ENCODE measurements at regions not wholly inside any gene's neighbourhood (a gene's known extent, or its start where the extent isn't known, plus 50 kb on each side); places are given as distances from the start of the nearest gene placed in this dataset.

DNA sequence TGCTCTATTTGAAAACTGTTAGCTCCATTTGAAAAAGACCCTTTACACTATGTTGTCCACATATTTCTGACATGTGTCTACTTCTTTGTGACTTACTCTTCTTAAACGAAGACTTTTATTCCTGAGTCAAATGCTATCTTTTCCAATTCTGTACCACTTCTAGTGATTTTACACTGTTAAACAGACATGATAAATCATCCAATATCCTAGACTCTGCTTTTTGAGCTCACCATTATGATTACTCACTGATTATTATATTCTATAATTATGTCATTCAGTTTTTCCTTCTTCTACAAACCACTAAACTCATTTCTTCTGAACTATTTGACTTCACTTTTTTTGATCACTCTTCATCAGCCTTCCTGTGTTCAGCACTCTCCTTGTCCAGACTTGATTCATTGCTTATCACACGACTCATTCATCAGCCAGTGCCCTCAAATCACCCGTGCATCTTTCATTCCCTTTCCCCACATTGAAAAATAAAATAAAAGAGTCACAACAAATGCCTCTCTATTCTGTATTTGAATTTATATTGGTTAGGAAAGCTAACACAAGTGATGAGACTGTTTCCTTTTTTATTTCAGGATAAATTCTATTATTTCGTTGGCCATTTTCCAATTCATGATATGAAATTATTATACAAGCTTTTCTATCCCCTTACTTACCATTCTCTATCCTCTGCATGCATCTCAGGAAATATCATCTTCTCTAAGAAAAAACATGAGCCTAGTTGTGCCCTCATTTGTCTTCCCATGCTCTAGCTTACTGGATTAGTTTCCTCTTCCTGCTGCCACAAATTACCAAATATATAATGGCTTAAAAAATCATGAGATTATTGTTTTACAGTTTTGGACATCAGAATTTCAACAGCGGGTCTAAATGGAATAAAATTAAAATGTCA, 1482.1 kb upstream of the MIR17HG start:
- Histone ChIP-seq H3K27me3 (ENCODE audit: control insufficient read depth, insufficient read depth, low read length) (no peaks in the 10 kb centered on the region), H3K9ac (no peak overlapping the region), H3K79me2 (no peaks in the 10 kb centered on the region), H2AFZ (no peak overlapping the region), H3K27ac (no peak overlapping the region), H3K9me3 (ENCODE audit: control insufficient read depth, low read length) (no peaks in the 10 kb centered on the region), H3K4me3 (ENCODE audit: low read depth, low read length) (no peak overlapping the region), H3K4me1 (no peaks in the 10 kb centered on the region), H3K4me2 (ENCODE audit: low read length) (no peak overlapping the region), H3K36me3 (ENCODE audit: control insufficient read depth, insufficient read depth, low read length) (no peaks in the 10 kb centered on the region)
- TF ChIP-seq, protein P1, sequence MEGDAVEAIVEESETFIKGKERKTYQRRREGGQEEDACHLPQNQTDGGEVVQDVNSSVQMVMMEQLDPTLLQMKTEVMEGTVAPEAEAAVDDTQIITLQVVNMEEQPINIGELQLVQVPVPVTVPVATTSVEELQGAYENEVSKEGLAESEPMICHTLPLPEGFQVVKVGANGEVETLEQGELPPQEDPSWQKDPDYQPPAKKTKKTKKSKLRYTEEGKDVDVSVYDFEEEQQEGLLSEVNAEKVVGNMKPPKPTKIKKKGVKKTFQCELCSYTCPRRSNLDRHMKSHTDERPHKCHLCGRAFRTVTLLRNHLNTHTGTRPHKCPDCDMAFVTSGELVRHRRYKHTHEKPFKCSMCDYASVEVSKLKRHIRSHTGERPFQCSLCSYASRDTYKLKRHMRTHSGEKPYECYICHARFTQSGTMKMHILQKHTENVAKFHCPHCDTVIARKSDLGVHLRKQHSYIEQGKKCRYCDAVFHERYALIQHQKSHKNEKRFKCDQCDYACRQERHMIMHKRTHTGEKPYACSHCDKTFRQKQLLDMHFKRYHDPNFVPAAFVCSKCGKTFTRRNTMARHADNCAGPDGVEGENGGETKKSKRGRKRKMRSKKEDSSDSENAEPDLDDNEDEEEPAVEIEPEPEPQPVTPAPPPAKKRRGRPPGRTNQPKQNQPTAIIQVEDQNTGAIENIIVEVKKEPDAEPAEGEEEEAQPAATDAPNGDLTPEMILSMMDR (IDR thresholded peaks at IDR 0.05): no peak

DNA sequence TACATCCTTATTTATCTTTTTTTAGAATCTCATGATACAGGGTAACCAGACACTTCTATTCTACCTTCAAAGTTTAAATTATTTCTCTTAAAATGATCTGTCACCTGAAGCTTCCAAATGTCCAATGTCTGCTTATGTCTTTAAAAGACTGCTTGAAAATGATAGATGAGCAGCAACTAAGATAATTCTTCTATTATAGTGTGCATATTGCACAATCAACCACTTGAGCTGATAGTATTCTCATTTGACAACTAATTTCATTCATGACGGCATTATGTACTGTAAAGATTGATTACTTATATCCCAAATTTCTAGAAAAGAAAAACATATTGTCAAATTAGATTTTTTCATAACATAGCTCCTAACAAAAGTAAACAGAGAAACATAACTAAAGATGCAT, 1478.2 kb upstream of the MIR17HG start:
- no peak overlapping the region for H3K9ac ChIP-seq
- H3K27ac ChIP-seq: no peak overlapping the region

DNA sequence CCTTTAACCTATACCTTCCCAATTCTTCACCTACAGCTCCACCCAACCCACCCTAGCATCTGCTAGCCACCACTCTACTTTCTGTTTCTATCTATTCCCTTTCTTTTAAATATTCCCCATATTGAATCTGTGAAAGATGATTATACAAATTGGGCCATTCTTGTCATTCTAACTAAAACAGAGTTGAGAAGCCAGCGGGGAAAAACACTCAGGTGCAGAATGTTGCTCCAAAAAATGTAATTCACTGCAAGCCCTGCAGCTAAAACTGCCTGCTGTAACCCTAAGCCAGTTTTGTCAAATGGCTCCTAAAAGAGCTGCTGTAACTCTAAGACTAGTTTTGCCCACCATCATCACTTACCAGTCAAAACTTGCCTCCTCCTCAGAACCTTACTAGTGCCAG, 1468.6 kb upstream of the MIR17HG start:
- H3K27ac ChIP-seq: no peak overlapping the region
- H3K9ac ChIP-seq: no peak overlapping the region
- no peak overlapping the region for H2AFZ ChIP-seq
- TF ChIP-seq, protein P1 (IDR thresholded peaks at IDR 0.05): no peak
- H3K4me2 ChIP-seq (ENCODE audit: low read length): no peak overlapping the region
- H3K27me3 ChIP-seq (ENCODE audit: control insufficient read depth, insufficient read depth, low read length): no peaks in the 10 kb centered on the region
- H3K36me3 ChIP-seq (ENCODE audit: control insufficient read depth, insufficient read depth, low read length): no peaks in the 10 kb centered on the region
- no peaks in the 10 kb centered on the region for H3K9me3 ChIP-seq (ENCODE audit: control insufficient read depth, low read length)
- no peaks in the 10 kb centered on the region for H3K4me1 ChIP-seq
- H3K4me3 ChIP-seq (ENCODE audit: low read depth, low read length): no peak overlapping the region
- no peaks in the 10 kb centered on the region for H3K79me2 ChIP-seq

More for the DNA sequence above, 1478.2 kb upstream of the MIR17HG start:
- no peaks in the 10 kb centered on the region for H3K79me2 ChIP-seq
- no peak overlapping the region for H3K4me3 ChIP-seq (ENCODE audit: low read depth, low read length)
- H3K4me2 ChIP-seq (ENCODE audit: low read length): no peak overlapping the region
- H3K9me3 ChIP-seq (ENCODE audit: control insufficient read depth, low read length): no peaks in the 10 kb centered on the region
- no peaks in the 10 kb centered on the region for H3K36me3 ChIP-seq (ENCODE audit: control insufficient read depth, insufficient read depth, low read length)
- H2AFZ ChIP-seq: no peak overlapping the region
- TF ChIP-seq, protein P1 (IDR thresholded peaks at IDR 0.05): no peak
- no peaks in the 10 kb centered on the region for H3K4me1 ChIP-seq
- H3K27me3 ChIP-seq (ENCODE audit: control insufficient read depth, insufficient read depth, low read length): no peaks in the 10 kb centered on the region

DNA sequence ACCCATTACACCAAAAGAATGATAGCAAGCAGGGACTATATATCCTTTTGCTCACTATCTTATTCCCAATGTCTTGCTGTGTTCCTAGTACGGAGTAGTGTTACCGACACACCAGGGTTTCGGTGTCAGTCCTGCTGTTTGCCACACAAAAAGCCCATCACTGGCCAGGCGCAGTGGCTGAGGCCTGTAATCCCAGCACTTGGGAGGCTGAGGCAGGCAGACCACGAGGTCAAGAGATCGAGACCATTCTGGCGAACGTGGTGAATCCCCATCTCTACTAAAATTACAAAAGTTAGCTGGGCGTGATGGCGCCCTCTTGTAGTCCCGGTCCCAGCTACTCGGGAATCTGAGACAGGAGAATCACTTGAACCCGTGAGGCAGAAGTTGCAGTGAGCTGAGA, 1467.3 kb upstream of the MIR17HG start:
- Histone ChIP-seq H3K9ac (no peak overlapping the region), H3K36me3 (ENCODE audit: control insufficient read depth, insufficient read depth, low read length) (no peaks in the 10 kb centered on the region), H3K79me2 (no peaks in the 10 kb centered on the region), H3K27ac (no peak overlapping the region), H3K4me3 (ENCODE audit: low read depth, low read length) (no peak overlapping the region), H3K9me3 (ENCODE audit: control insufficient read depth, low read length) (no peaks in the 10 kb centered on the region), H3K4me1 (no peaks in the 10 kb centered on the region), H3K27me3 (ENCODE audit: control insufficient read depth, insufficient read depth, low read length) (no peaks in the 10 kb centered on the region), H3K4me2 (ENCODE audit: low read length) (no peak overlapping the region), H2AFZ (no peak overlapping the region)
- TF ChIP-seq, protein P1 (IDR thresholded peaks at IDR 0.05): no peak

Measured in parathyroid adenoma (tissue), 2 donors.